Upper lobe of left lung (tissue), 4 donors: ENCODE measurements at regions not wholly inside any gene's neighbourhood (a gene's known extent, or its start where the extent isn't known, plus 50 kb on each side); places are given as distances from the start of the nearest gene placed in this dataset.

Experiments
- EP300 ChIP-seq, 4 donors: sonication (generic); formaldehyde crosslinking; IDR thresholded peaks; one replicate each; pipeline ENCODE4 v1.5.1; 2017; ENCODE audit warnings: antibody characterized with exemption in 4 of 4, control low read depth in 2 of 4
- POLR2A ChIP-seq, 4 donors: fragments of 450-650 bp; IDR thresholded peaks; one replicate each; pipeline ENCODE4 v1.5.1; 2016 to 2017; ENCODE audit warnings: antibody characterized with exemption in 4 of 4, mild to moderate bottlenecking in 2 of 4
- POLR2AphosphoS5 ChIP-seq, 2 donors: sonication (generic); formaldehyde crosslinking; IDR thresholded peaks; one replicate each; pipeline ENCODE4 v1.5.1; 2017; ENCODE audit warnings: antibody characterized with exemption in 2 of 2
- TF ChIP-seq, protein P1 (sequence below), 6 experiments: fragments of 450-650 bp in 4 of 6; fragments of 200-600 bp in 2 of 6; sonication (generic) in 2 of 6; IDR thresholded peaks; one replicate each; pipeline ENCODE4 v1.5.1; 2016 to 2019; ENCODE audit warnings: antibody characterized with exemption in 6 of 6

DNA sequence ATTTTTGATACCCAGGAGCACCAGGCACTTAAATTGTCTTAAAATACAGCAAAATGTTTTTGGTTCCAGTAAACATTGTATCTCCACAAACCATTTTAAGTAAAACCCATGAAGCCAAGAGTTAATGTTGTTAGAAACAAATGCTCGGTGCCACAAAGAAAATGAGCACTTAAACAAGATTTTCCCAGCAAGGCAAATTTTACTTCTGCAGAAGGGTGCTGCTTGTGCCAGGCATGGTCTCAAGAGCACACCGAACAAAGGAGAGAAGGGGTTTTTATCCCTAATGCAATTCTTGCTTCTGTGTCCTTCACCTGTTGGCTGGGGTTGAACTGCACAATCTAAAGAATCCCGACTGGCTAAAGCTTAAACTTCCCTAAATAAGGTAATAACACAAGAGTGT lies 286.7 kb downstream of the ADCYAP1 start:
- TF ChIP-seq, protein P1, sequence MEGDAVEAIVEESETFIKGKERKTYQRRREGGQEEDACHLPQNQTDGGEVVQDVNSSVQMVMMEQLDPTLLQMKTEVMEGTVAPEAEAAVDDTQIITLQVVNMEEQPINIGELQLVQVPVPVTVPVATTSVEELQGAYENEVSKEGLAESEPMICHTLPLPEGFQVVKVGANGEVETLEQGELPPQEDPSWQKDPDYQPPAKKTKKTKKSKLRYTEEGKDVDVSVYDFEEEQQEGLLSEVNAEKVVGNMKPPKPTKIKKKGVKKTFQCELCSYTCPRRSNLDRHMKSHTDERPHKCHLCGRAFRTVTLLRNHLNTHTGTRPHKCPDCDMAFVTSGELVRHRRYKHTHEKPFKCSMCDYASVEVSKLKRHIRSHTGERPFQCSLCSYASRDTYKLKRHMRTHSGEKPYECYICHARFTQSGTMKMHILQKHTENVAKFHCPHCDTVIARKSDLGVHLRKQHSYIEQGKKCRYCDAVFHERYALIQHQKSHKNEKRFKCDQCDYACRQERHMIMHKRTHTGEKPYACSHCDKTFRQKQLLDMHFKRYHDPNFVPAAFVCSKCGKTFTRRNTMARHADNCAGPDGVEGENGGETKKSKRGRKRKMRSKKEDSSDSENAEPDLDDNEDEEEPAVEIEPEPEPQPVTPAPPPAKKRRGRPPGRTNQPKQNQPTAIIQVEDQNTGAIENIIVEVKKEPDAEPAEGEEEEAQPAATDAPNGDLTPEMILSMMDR (IDR thresholded peaks at IDR 0.05) = no peak
- no peak for TF ChIP-seq POLR2A (IDR thresholded peaks at IDR 0.05)
- TF ChIP-seq EP300 (IDR thresholded peaks at IDR 0.05) = no peak
- TF ChIP-seq POLR2AphosphoS5 (IDR thresholded peaks at IDR 0.05) = no peak
